Adrenal gland (tissue), 5 donors: ENCODE measurements at regions not wholly inside any gene's neighbourhood (a gene's known extent, or its start where the extent isn't known, plus 50 kb on each side); places are given as distances from the start of the nearest gene placed in this dataset.

Source experiments
- POLR2A ChIP-seq, 2 donors: fragments of 450-650 bp; IDR thresholded peaks; one replicate each; pipeline ENCODE4 v1.6.1; 2017; ENCODE audit warnings: antibody characterized with exemption in 2 of 2, mild to moderate bottlenecking in 2 of 2, moderate library complexity in 1 of 2
- TF ChIP-seq, protein P1 (sequence below), 6 experiments: fragments of 450-650 bp in 4 of 6; fragments of 200-600 bp in 2 of 6; sonication (generic) in 1 of 6; IDR thresholded peaks; 1 replicate in 5 of 6; 2 replicates in 1 of 6; pipeline versions ENCODE4 v1.5.1 to v1.8.0; 2016 to 2021; ENCODE audit warnings: antibody characterized with exemption in 6 of 6, mild to moderate bottlenecking in 2 of 6, moderate library complexity in 1 of 6
- donor health status: DM: no; HTN: no; CAD: no.

DNA sequence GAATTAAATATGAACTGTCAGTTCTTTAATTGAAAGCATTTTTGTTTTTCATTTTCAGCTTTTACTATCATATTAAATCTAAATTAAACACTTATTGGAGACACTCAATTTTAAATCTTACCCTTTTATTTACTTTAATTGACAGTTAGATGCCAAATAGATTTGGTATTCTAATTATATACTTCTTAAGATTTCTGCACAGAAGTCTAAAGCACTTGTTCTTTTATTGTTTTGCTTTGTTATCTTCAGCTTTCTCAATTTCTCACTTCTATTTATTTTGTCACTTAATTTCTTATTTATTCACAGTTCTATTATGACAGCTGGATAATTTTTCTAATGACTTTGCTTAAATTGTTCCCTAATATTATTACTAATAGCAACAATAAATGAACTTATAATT lies 1397.3 kb upstream of the MIR17HG start:
- TF ChIP-seq POLR2A (IDR thresholded peaks at IDR 0.05): no peak
- TF ChIP-seq, protein P1, sequence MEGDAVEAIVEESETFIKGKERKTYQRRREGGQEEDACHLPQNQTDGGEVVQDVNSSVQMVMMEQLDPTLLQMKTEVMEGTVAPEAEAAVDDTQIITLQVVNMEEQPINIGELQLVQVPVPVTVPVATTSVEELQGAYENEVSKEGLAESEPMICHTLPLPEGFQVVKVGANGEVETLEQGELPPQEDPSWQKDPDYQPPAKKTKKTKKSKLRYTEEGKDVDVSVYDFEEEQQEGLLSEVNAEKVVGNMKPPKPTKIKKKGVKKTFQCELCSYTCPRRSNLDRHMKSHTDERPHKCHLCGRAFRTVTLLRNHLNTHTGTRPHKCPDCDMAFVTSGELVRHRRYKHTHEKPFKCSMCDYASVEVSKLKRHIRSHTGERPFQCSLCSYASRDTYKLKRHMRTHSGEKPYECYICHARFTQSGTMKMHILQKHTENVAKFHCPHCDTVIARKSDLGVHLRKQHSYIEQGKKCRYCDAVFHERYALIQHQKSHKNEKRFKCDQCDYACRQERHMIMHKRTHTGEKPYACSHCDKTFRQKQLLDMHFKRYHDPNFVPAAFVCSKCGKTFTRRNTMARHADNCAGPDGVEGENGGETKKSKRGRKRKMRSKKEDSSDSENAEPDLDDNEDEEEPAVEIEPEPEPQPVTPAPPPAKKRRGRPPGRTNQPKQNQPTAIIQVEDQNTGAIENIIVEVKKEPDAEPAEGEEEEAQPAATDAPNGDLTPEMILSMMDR (IDR thresholded peaks at IDR 0.05): no peak
